MCF 10A (cell line): ENCODE measurements at regions not wholly inside any gene's neighbourhood (a gene's known extent, or its start where the extent isn't known, plus 50 kb on each side); places are given as distances from the start of the nearest gene placed in this dataset.

ENCODE experiments used
- BruUV-seq: library from RNA; stranded (reverse); fragments of 400-500 nt; replicated peaks from 2 replicates; lab custom pipeline; 2021; lab: Mats Ljungman, UMichigan
- CTCF ChIA-PET: fragments of 300-600 bp; sonication (Branson Sonifier 250); formaldehyde crosslinking; extraction: SDS; loops from one replicate; lab custom pipeline; 2021; ENCODE audit warnings: antibody characterized with exemption, inconsistent platforms; lab: Yijun Ruan, JAX
- POLR2A ChIA-PET: fragments of 300-600, 350-650 bp; sonication (Branson Sonifier 250); formaldehyde crosslinking; extraction: SDS; loops from one replicate; lab custom pipeline; 2020; ENCODE audit warnings: antibody characterized with exemption, inconsistent platforms; lab: Yijun Ruan, JAX
- DNase-seq: peaks from one replicate; pipeline ENCODE4 v3.0.0-alpha.2; 2018; ENCODE audit not compliant: unreplicated experiment
- H3K27ac Mint-ChIP-seq: one replicate; pipeline ENCODE4 v1.8.0; 2022; ENCODE audit warnings: mild to moderate bottlenecking, low read depth, mixed read lengths; ENCODE audit not compliant: unreplicated experiment
- H3K27me3 Mint-ChIP-seq: one replicate; pipeline ENCODE4 v1.8.0; 2022; ENCODE audit warnings: mixed read lengths; ENCODE audit not compliant: insufficient read depth, unreplicated experiment
- H3K36me3 Mint-ChIP-seq: one replicate; pipeline ENCODE4 v1.8.0; 2022; ENCODE audit warnings: mild to moderate bottlenecking, moderate library complexity, mixed read lengths; ENCODE audit not compliant: insufficient read depth, unreplicated experiment
- H3K4me1 Mint-ChIP-seq: one replicate; pipeline ENCODE4 v1.8.0; 2022; ENCODE audit warnings: mixed read lengths; ENCODE audit not compliant: insufficient read depth, unreplicated experiment
- H3K4me3 Mint-ChIP-seq: one replicate; pipeline ENCODE4 v1.8.0; 2022; ENCODE audit warnings: mild to moderate bottlenecking, moderate library complexity, mixed read lengths; ENCODE audit not compliant: unreplicated experiment
- H3K9me3 Mint-ChIP-seq: one replicate; pipeline ENCODE4 v1.8.0; 2022; ENCODE audit warnings: mixed read lengths; ENCODE audit not compliant: unreplicated experiment
- CTCF ChIP-seq: fragments of 200-600 bp; IDR thresholded peaks from one replicate; pipeline ENCODE4 v1.8.0; 2022; ENCODE audit warnings: antibody characterized with exemption, mild to moderate bottlenecking; ENCODE audit not compliant: unreplicated experiment
- intact Hi-C: fragments of 100-400 bp; cut with micrococcal nuclease; formaldehyde crosslinking; loops from 2 replicates; pipeline ENCODE4 v1.14.1; 2022

GRCh38 chr4:71288875-71289274 is 49.9 kb upstream of the SLC4A4 start:
- ChIA-PET POLR2A (no interaction called here), CTCF (interaction anchor here (0.6 to 0.7 kb wide), 2 partner anchors 215 to 218 kb away, joined by 3 read pairs; no protein-coding TSS in a partner anchor)
- no peaks in the 10 kb centered on the region for H3K36me3 Mint-ChIP-seq
- BruUV-seq = no TSS peak
- intact Hi-C loops = no loop called here
- no peak overlapping the region for H3K4me3 Mint-ChIP-seq
- no peak for TF ChIP-seq CTCF
- no peaks in the 10 kb centered on the region for H3K4me1 Mint-ChIP-seq
- no peak for DNase-seq
- no peaks in the 10 kb centered on the region for H3K27me3 Mint-ChIP-seq
- no peak overlapping the region for H3K27ac Mint-ChIP-seq
- H3K9me3 Mint-ChIP-seq = no peaks in the 10 kb centered on the region
